ENCODE measurements at regions not wholly inside any gene's neighbourhood (a gene's known extent, or its start where the extent isn't known, plus 50 kb on each side); places are given as distances from the start of the nearest gene placed in this dataset.
A peak's percentile ranks its signal among the peaks of the same experiment; 100 is the strongest.

- Histone ChIP-seq H4K8ac (ENCODE audit: low read depth, low read length) (peak overlapping the region; percentile 33), H3K79me1 (ENCODE audit: low read length) (peaks cover 5% of the 10 kb centered on the region), H2AK5ac (ENCODE audit: low read length) (no peak overlapping the region), H3K4ac (ENCODE audit: low read depth, low read length) (no peak overlapping the region), H3K23ac (ENCODE audit: low read length) (no peak overlapping the region), H3K9ac (ENCODE audit: low read length) (no peak overlapping the region), H3K36me3 (ENCODE audit: control insufficient read depth in 1 of 2, insufficient read depth in 2 of 2, low read length in 2 of 2) (no peaks in the 10 kb centered on the region), H2BK12ac (ENCODE audit: low read length) (peak overlapping the region; percentile 48), H2AFZ (ENCODE audit: insufficient read depth, low read length, poor library complexity) (no peak overlapping the region), H3K4me3 (ENCODE audit: low read depth, low read length) (no peak overlapping the region), H2BK120ac (ENCODE audit: insufficient read depth, low read length, poor library complexity) (peak overlapping the region; percentile 4), H3K27ac (ENCODE audit: low read depth, low read length) (no peak overlapping the region), H3K79me2 (ENCODE audit: control insufficient read depth, insufficient read depth, low read length, poor library complexity) (peaks cover 3% of the 10 kb centered on the region), H3K9me3 (ENCODE audit: insufficient read depth, low read depth, low read length) (peaks cover 4% of the 10 kb centered on the region), H4K12ac (ENCODE audit: low read depth, low read length) (no peak overlapping the region), H3K27me3 (ENCODE audit: insufficient read depth, low read length) (no peaks in the 10 kb centered on the region), H4K91ac (ENCODE audit: low read depth, low read length) (peak overlapping the region; percentile 33), H3K18ac (ENCODE audit: low read length) (peak overlapping the region; percentile 20), H3K14ac (ENCODE audit: low read length) (peak overlapping the region; percentile 73), H2BK5ac (ENCODE audit: low read depth, low read length, poor library complexity) (no peak overlapping the region), H3K4me2 (ENCODE audit: low read length) (peak overlapping the region; percentile 14), H3K4me1 (ENCODE audit: control insufficient read depth in 1 of 2, insufficient read depth in 2 of 2, low read length in 2 of 2) (peaks cover 10 to 13% of the 10 kb centered on the region in 2 experiments)
- WGBS (ENCODE audit: extremely low coverage, insufficient coverage, insufficient read length), result no CpG with 5 or more reads among the region's 11 CpGs
- DNase-seq, result no peak
Observed at GRCh38 chr10:133008736-133009135, 66.4 kb upstream of the CFAP46 start.

GRCh38 chr10:133008196-133008595 is 65.8 kb upstream of the CFAP46 start:
- no peak overlapping the region for H3K27ac ChIP-seq (ENCODE audit: low read depth, low read length)
- WGBS (ENCODE audit: extremely low coverage, insufficient coverage, insufficient read length), result no CpG with 5 or more reads among the region's 23 CpGs
- H4K12ac ChIP-seq (ENCODE audit: low read depth, low read length), result no peak overlapping the region
- H3K4me1 ChIP-seq (ENCODE audit: control insufficient read depth in 1 of 2, insufficient read depth in 2 of 2, low read length in 2 of 2), result peaks cover 10 to 15% of the 10 kb centered on the region in 2 experiments
- peaks cover 3% of the 10 kb centered on the region for H3K79me2 ChIP-seq (ENCODE audit: control insufficient read depth, insufficient read depth, low read length, poor library complexity)
- no peak overlapping the region for H3K4me3 ChIP-seq (ENCODE audit: low read depth, low read length)
- H3K36me3 ChIP-seq (ENCODE audit: control insufficient read depth in 1 of 2, insufficient read depth in 2 of 2, low read length in 2 of 2), result no peaks in the 10 kb centered on the region
- no peak overlapping the region for H2AFZ ChIP-seq (ENCODE audit: insufficient read depth, low read length, poor library complexity)
- peaks cover 5% of the 10 kb centered on the region for H3K79me1 ChIP-seq (ENCODE audit: low read length)
- no peak overlapping the region for H3K4ac ChIP-seq (ENCODE audit: low read depth, low read length)
- peak overlapping the region; percentile 18 for H2BK120ac ChIP-seq (ENCODE audit: insufficient read depth, low read length, poor library complexity)
- peaks cover 6% of the 10 kb centered on the region for H3K9me3 ChIP-seq (ENCODE audit: insufficient read depth, low read depth, low read length)
- no peak overlapping the region for H2BK5ac ChIP-seq (ENCODE audit: low read depth, low read length, poor library complexity)
- H3K9ac ChIP-seq (ENCODE audit: low read length), result no peak overlapping the region
- no peak for DNase-seq
- H3K4me2 ChIP-seq (ENCODE audit: low read length), result no peak overlapping the region
- H3K14ac ChIP-seq (ENCODE audit: low read length), result peak overlapping the region; percentile 73
- no peaks in the 10 kb centered on the region for H3K27me3 ChIP-seq (ENCODE audit: insufficient read depth, low read length)
- H3K18ac ChIP-seq (ENCODE audit: low read length), result no peak overlapping the region
- no peak overlapping the region for H4K91ac ChIP-seq (ENCODE audit: low read depth, low read length)
- H3K23ac ChIP-seq (ENCODE audit: low read length), result no peak overlapping the region
- no peak overlapping the region for H4K8ac ChIP-seq (ENCODE audit: low read depth, low read length)
- no peak overlapping the region for H2AK5ac ChIP-seq (ENCODE audit: low read length)
- H2BK12ac ChIP-seq (ENCODE audit: low read length), result no peak overlapping the region

- H3K4me3 ChIP-seq (ENCODE audit: low read depth, low read length), result no peak overlapping the region
- H2AFZ ChIP-seq (ENCODE audit: insufficient read depth, low read length, poor library complexity), result no peak overlapping the region
- H4K12ac ChIP-seq (ENCODE audit: low read depth, low read length), result no peak overlapping the region
- peak overlapping the region; percentile 50 for H2AK5ac ChIP-seq (ENCODE audit: low read length)
- H3K18ac ChIP-seq (ENCODE audit: low read length), result no peak overlapping the region
- peaks cover 5% of the 10 kb centered on the region for H3K79me1 ChIP-seq (ENCODE audit: low read length)
- peak overlapping the region; percentile 17 for H4K91ac ChIP-seq (ENCODE audit: low read depth, low read length)
- H3K23ac ChIP-seq (ENCODE audit: low read length), result no peak overlapping the region
- H4K8ac ChIP-seq (ENCODE audit: low read depth, low read length), result no peak overlapping the region
- H2BK120ac ChIP-seq (ENCODE audit: insufficient read depth, low read length, poor library complexity), result no peak overlapping the region
- DNase-seq, result no peak
- H3K79me2 ChIP-seq (ENCODE audit: control insufficient read depth, insufficient read depth, low read length, poor library complexity), result peaks cover 3% of the 10 kb centered on the region
- peaks cover 6% of the 10 kb centered on the region for H3K9me3 ChIP-seq (ENCODE audit: insufficient read depth, low read depth, low read length)
- no peak overlapping the region for H3K4me2 ChIP-seq (ENCODE audit: low read length)
- H3K4me1 ChIP-seq (ENCODE audit: control insufficient read depth in 1 of 2, insufficient read depth in 2 of 2, low read length in 2 of 2), result peaks cover 10 to 15% of the 10 kb centered on the region in 2 experiments
- no peak overlapping the region for H3K27ac ChIP-seq (ENCODE audit: low read depth, low read length)
- no peak overlapping the region for H3K9ac ChIP-seq (ENCODE audit: low read length)
- H3K14ac ChIP-seq (ENCODE audit: low read length), result no peak overlapping the region
- no peak overlapping the region for H2BK5ac ChIP-seq (ENCODE audit: low read depth, low read length, poor library complexity)
- H2BK12ac ChIP-seq (ENCODE audit: low read length), result no peak overlapping the region
- no peaks in the 10 kb centered on the region for H3K36me3 ChIP-seq (ENCODE audit: control insufficient read depth in 1 of 2, insufficient read depth in 2 of 2, low read length in 2 of 2)
- H3K27me3 ChIP-seq (ENCODE audit: insufficient read depth, low read length), result no peaks in the 10 kb centered on the region
- no CpG with 5 or more reads among the region's 12 CpGs for WGBS (ENCODE audit: extremely low coverage, insufficient coverage, insufficient read length)
- no peak overlapping the region for H3K4ac ChIP-seq (ENCODE audit: low read depth, low read length)
Observed at GRCh38 chr10:133007360-133007858, 65.0 kb upstream of the CFAP46 start.

- no peak overlapping the region for H3K9ac ChIP-seq (ENCODE audit: low read length)
- no peak overlapping the region for H4K12ac ChIP-seq (ENCODE audit: low read depth, low read length)
- H3K4me1 ChIP-seq (ENCODE audit: control insufficient read depth in 1 of 2, insufficient read depth in 2 of 2, low read length in 2 of 2), result peaks cover 10 to 15% of the 10 kb centered on the region in 2 experiments
- H3K4me3 ChIP-seq (ENCODE audit: low read depth, low read length), result no peak overlapping the region
- no peak overlapping the region for H2BK12ac ChIP-seq (ENCODE audit: low read length)
- peaks cover 5% of the 10 kb centered on the region for H3K79me1 ChIP-seq (ENCODE audit: low read length)
- H3K9me3 ChIP-seq (ENCODE audit: insufficient read depth, low read depth, low read length), result peaks cover 6% of the 10 kb centered on the region
- H3K18ac ChIP-seq (ENCODE audit: low read length), result no peak overlapping the region
- peaks cover 3% of the 10 kb centered on the region for H3K79me2 ChIP-seq (ENCODE audit: control insufficient read depth, insufficient read depth, low read length, poor library complexity)
- no peak overlapping the region for H2AFZ ChIP-seq (ENCODE audit: insufficient read depth, low read length, poor library complexity)
- H3K23ac ChIP-seq (ENCODE audit: low read length), result no peak overlapping the region
- H4K91ac ChIP-seq (ENCODE audit: low read depth, low read length), result no peak overlapping the region
- no CpG with 5 or more reads among the region's 18 CpGs for WGBS (ENCODE audit: extremely low coverage, insufficient coverage, insufficient read length)
- no peaks in the 10 kb centered on the region for H3K36me3 ChIP-seq (ENCODE audit: control insufficient read depth in 1 of 2, insufficient read depth in 2 of 2, low read length in 2 of 2)
- no peaks in the 10 kb centered on the region for H3K27me3 ChIP-seq (ENCODE audit: insufficient read depth, low read length)
- no peak overlapping the region for H2AK5ac ChIP-seq (ENCODE audit: low read length)
- H4K8ac ChIP-seq (ENCODE audit: low read depth, low read length), result no peak overlapping the region
- H2BK120ac ChIP-seq (ENCODE audit: insufficient read depth, low read length, poor library complexity), result no peak overlapping the region
- H3K14ac ChIP-seq (ENCODE audit: low read length), result no peak overlapping the region
- DNase-seq, result no peak
- no peak overlapping the region for H2BK5ac ChIP-seq (ENCODE audit: low read depth, low read length, poor library complexity)
- H3K27ac ChIP-seq (ENCODE audit: low read depth, low read length), result no peak overlapping the region
- H3K4ac ChIP-seq (ENCODE audit: low read depth, low read length), result no peak overlapping the region
- H3K4me2 ChIP-seq (ENCODE audit: low read length), result no peak overlapping the region
Observed at GRCh38 chr10:133006806-133007205, 64.4 kb upstream of the CFAP46 start.

Measured in trophoblast cell (in vitro differentiated cells and primary cell).